Right atrium auricular region (tissue), 2 donors: ENCODE measurements at regions not wholly inside any gene's neighbourhood (a gene's known extent, or its start where the extent isn't known, plus 50 kb on each side); places are given as distances from the start of the nearest gene placed in this dataset.
"Not testable (repeated sequence)": the region's sequence is repeated elsewhere in the genome, so short reads cannot be mapped to it uniquely, and the experiment has no call there.

Source experiments
- DNase-seq: peaks from one replicate; pipeline ENCODE4 v3.0.0-alpha.2; 2019; ENCODE audit warnings: low spot score
- H3K27ac ChIP-seq, 2 donors: fragments of 200-600 bp; sonication (generic); 1 replicate in 1 of 2; 2 replicates in 1 of 2; pipeline ENCODE4 v1.5.1; 2016 to 2019
- H3K27me3 ChIP-seq, 2 donors: fragments of 200-600 bp; sonication (generic); one replicate each; pipeline versions ENCODE4 v1.5.1 to v1.6.0; 2017 to 2019
- H3K36me3 ChIP-seq: fragments of 200-600 bp; sonication (generic); one replicate; pipeline ENCODE4 v1.5.1; 2016
- H3K4me1 ChIP-seq, 2 donors: fragments of 200-600 bp; sonication (generic); one replicate each; pipeline versions ENCODE4 v1.5.1 to v1.6.0; 2017 to 2019
- H3K4me3 ChIP-seq, 2 donors: fragments of 200-600 bp; sonication (generic); 1 replicate in 1 of 2; 2 replicates in 1 of 2; pipeline ENCODE4 v1.5.1; 2017 to 2019; ENCODE audit warnings: mild to moderate bottlenecking in 1 of 2, moderate library complexity in 1 of 2
- H3K9me3 ChIP-seq, 2 donors: fragments of 200-600 bp; sonication (generic); one replicate each; pipeline ENCODE4 v1.5.1; 2019
- CTCF ChIP-seq, 2 donors: fragments of 200-600 bp; sonication (generic); IDR thresholded peaks; one replicate each; pipeline ENCODE4 v1.5.1; 2019; ENCODE audit warnings: antibody characterized with exemption in 2 of 2

GRCh38 chr14:83909507-83909906 is 1620.4 kb upstream of the FLRT2 start:
- no peak for DNase-seq
- Histone ChIP-seq H3K4me3 (no peak overlapping the region), H3K4me1 (no peaks in the 10 kb centered on the region), H3K9me3 (no peaks in the 10 kb centered on the region), H3K36me3 (no peaks in the 10 kb centered on the region), H3K27me3 (no peaks in the 10 kb centered on the region), H3K27ac (no peak overlapping the region)
- TF ChIP-seq CTCF (IDR thresholded peaks at IDR 0.05), result no peak

GRCh38 chr14:83912032-83912642 is 1617.8 kb upstream of the FLRT2 start:
- Histone ChIP-seq H3K27ac (no peak overlapping the region), H3K27me3 (no peaks in the 10 kb centered on the region), H3K36me3 (no peaks in the 10 kb centered on the region), H3K4me1 (no peaks in the 10 kb centered on the region), H3K4me3 (no peak overlapping the region), H3K9me3 (no peaks in the 10 kb centered on the region)
- no peak for DNase-seq
- no peak for TF ChIP-seq CTCF (IDR thresholded peaks at IDR 0.05)

GRCh38 chr14:83913476-83913875 is 1616.5 kb upstream of the FLRT2 start:
- no peaks in the 10 kb centered on the region for H3K4me1 ChIP-seq
- no peak overlapping the region for H3K27ac ChIP-seq
- DNase-seq, result no peak

GRCh38 chr14:83918546-83918945 is 1611.4 kb upstream of the FLRT2 start:
- no peaks in the 10 kb centered on the region for H3K4me1 ChIP-seq
- no peak for DNase-seq
- H3K27me3 ChIP-seq, result no peaks in the 10 kb centered on the region
- H3K27ac ChIP-seq, result no peak overlapping the region
- TF ChIP-seq CTCF (IDR thresholded peaks at IDR 0.05), result no peak
- no peaks in the 10 kb centered on the region for H3K36me3 ChIP-seq
- no peak overlapping the region for H3K4me3 ChIP-seq
- H3K9me3 ChIP-seq, result no peaks in the 10 kb centered on the region

More at GRCh38 chr14:83913476-83913875, 1616.5 kb upstream of the FLRT2 start:
- Histone ChIP-seq H3K36me3 (no peaks in the 10 kb centered on the region), H3K9me3 (no peaks in the 10 kb centered on the region), H3K4me3 (no peak overlapping the region), H3K27me3 (no peaks in the 10 kb centered on the region)
- no peak for TF ChIP-seq CTCF (IDR thresholded peaks at IDR 0.05)

- not testable (repeated sequence) for H3K4me3 ChIP-seq, H3K27me3 ChIP-seq, H3K9me3 ChIP-seq, H3K36me3 ChIP-seq, H3K4me1 ChIP-seq, H3K27ac ChIP-seq, DNase-seq
These were observed 1610.3 kb upstream of the FLRT2 start for GRCh38 chr14:83919675-83920074.

GRCh38 chr14:83923842-83924241 is 1606.1 kb upstream of the FLRT2 start:
- no peak for TF ChIP-seq CTCF (IDR thresholded peaks at IDR 0.05)
- Histone ChIP-seq H3K9me3 (no peaks in the 10 kb centered on the region), H3K27me3 (no peaks in the 10 kb centered on the region), H3K36me3 (no peaks in the 10 kb centered on the region), H3K4me1 (no peaks in the 10 kb centered on the region), H3K27ac (no peak overlapping the region), H3K4me3 (no peak overlapping the region)
- DNase-seq, result no peak
